Fibroblast of gingiva (primary cell): ENCODE measurements at regions not wholly inside any gene's neighbourhood (a gene's known extent, or its start where the extent isn't known, plus 50 kb on each side); places are given as distances from the start of the nearest gene placed in this dataset.

Experiments
- DNase-seq: peaks from one replicate; pipeline ENCODE4 v3.0.0-alpha.2; 2011; ENCODE audit warnings: low read depth

- no peak for DNase-seq
Observed at GRCh38 chr12:46131732-46132469, 136.9 kb downstream of the SLC38A1 start.

GRCh38 chr12:46127656-46128055, 137.3 kb upstream of the SCAF11 start:
- DNase-seq, result no peak

DNA sequence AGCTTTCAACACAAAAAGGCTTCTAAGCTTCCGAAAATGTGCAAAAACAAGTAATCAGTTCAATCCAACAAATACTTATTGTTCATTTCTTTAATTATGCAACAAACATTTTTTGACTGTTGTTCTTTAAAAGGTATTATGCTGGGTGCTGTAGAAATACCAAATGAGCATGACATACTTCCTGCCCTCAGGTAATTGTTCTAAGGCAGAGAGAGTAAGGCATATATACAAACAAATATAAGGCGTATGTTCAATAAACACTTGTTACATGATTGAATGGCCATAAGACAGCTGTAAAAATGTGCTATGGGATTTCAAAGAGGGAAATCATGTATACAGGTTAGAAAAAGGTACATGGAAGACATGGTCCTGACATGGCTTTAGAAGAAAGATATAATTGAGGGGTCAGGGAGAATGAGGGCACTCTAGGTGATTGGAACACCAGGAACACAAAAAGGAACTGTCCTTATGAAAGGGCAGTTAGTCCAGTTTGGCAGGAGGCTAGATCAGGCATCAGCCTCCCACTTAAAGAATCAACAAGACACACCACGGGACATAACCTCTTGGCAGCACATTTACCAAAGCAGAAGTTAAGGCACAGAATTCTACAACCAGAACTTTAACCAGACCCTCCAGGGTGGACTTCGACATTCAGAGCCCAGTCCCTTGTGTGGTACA, 135.8 kb upstream of the SCAF11 start:
- DNase-seq, result no peak

- DNase-seq, result peak; percentile 87
Observed at GRCh38 chr12:46124848-46125619, 134.7 kb upstream of the SCAF11 start.

- DNase-seq, result no peak
Observed at GRCh38 chr12:46124132-46124847, 133.9 kb upstream of the SCAF11 start.

- no peak for DNase-seq
Observed at GRCh38 chr12:46112364-46112763, 122.0 kb upstream of the SCAF11 start.

GRCh38 chr12:46111715-46112114, 121.3 kb upstream of the SCAF11 start:
- no peak for DNase-seq

- DNase-seq, result no peak
Observed at GRCh38 chr12:46110928-46111699, 120.7 kb upstream of the SCAF11 start.

DNA sequence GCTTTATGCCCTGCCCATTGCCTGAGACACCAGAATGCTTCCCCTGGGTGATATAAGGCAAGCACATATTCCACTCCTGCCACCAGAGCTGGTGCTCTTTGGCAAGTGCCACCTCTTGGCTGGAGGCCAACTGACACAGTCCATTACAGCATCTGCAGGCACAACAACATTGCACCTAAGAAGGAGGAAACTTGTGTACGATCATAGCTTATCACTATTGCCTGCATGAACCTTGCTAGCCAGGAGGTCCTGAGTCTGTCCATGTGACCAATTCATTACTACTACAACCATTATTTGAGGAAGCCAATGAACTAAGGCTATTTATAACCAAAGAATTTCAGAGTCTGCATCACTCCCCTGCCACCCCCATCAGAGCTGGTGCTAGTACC, 119.8 kb upstream of the SCAF11 start:
- no peak for DNase-seq

GRCh38 chr12:46109343-46110222, 119.2 kb upstream of the SCAF11 start:
- no peak for DNase-seq

GRCh38 chr12:46108721-46109120, 118.3 kb upstream of the SCAF11 start:
- DNase-seq, result no peak

GRCh38 chr12:46107591-46107990, 117.2 kb upstream of the SCAF11 start:
- DNase-seq, result no peak

DNA sequence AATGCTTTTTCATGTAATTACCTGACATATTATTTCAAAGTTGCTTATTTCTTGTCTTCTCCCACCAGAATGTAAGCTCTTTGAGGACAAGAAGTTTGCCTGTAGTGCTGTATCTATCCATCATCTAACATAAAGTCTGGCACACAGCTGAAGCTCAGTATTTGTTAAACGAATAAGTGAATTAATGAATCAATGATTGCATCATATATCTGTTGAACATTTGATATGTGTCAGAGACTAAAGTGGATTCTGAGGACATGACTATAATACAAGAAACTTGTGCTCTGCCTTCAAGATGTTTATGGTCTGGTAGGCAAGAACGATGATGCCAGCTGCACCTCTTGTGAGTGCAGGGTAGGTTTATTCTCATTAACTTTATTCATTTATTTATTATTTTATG, 115.4 kb upstream of the SCAF11 start:
- DNase-seq, result no peak

DNA sequence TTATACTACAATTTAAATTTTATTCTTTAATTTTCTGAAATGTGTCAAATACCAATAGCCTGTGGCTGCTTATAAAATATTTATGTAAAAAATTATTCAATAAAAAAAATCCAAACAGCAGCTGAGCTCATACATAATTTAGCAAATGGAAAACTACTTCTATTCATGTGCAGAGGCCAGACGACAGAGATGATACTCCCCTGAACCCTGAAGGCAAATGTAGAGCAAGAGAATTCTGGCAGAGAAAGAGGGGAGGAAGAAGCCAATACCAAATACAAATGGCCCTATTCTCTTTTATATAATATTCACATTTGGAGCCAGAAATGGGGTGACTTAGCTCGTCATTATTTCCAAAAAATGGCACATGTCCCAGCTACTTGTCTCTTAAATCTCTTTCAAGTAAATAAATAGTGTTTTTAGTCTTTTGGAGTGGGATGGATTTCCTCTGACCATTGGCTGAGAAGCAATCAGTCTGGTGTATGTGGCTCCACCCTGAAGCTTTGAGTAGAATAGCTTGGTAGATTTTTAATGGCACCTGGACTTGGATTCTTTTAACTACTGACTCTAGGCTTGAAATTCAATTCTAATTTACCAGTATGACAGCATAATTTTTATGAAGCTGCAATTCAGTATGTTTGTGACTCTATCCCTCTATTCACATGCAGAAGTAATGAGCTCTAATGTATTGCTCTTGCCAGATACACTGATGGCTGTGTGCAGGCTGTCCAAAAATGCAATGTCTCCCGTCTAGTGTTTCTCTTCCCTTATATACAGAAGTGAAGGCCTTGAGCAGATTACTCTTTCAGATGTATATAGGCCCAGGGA, 113.4 kb upstream of the SCAF11 start:
- DNase-seq, result no peak

- DNase-seq, result no peak
Observed at GRCh38 chr12:46101485-46101869, 111.1 kb upstream of the SCAF11 start.

DNA sequence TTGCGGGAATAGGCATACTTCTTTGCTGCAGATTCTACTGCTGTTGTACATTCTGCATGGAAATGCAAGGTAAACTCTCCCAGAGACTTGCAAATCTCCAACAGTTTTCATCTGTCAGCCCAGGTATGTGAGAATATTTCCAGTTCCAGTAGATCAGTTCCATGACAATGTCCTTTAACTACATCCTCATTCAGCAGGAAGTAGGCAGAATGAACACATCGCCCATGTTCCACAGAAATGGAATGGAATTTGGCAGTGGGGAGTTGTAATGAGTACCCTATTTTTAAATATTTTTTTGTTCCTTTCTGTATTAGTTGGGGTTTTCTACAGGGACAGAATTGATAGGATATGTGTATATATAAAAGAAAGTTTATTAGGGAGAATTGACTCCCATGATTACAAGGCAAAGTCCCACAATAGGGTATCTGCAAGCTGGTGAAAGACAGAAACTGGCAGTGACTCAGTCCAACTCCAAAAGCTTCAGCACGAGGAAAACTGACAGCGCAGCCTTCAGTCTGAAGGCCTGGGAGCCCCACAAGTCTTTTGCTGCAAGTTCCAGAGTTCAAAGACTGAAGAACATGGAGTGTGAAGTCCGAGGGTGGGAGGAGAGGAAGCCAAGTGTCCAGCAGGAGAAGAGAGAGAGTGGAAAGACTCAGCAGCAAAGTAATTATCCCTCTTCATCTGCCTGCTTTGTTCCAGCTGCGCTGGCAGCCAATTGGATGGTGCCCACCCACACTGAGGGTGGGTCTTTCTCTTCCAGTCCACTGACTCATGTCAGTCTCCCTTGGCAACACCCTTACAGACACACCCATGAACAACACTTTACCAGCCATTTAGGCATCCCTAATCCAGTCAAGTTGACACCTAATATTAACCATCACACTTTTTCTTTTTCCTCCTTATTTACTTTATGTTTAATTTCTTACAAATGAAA, 110.4 kb upstream of the SCAF11 start:
- DNase-seq, result no peak

DNA sequence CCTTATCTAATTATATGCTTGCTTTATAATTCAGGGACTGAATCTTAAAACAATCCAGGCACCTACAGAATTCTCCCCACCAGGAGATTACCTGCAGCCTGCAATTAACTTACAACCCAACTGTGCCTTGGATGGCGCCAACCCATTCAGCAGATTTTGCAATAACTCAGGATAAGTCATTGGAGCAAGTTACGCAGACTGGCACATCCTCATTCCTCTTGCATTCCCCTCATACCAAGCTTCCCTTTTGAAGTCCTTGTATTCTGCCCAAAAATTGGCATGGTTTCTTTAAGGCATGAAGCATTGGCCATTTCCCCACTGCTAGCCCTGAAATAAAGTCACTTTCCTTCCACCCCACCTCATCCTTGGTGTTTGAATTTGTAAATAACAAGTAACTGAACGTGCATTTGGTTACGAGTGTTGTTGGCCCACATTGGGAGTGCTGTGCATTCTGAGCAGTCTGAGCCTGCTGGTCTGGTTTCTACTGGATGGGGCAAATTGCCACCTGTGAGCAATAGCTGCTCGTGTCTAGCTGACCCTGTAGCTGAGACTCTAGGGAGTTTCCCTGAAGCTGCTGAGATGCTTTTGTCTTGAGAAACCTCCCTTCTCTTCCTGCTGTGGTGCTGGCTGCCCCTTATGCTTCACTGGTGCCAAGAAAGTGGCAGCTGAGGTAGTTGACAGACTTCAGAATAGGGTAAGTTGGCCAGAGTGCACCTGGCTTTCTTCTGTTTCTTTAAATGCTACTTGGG, 99.2 kb upstream of the SCAF11 start:
- DNase-seq, result peak; percentile 4

- DNase-seq, result no peak
Observed at GRCh38 chr12:46087916-46088439, 97.6 kb upstream of the SCAF11 start.
